ENCODE measurements at regions not wholly inside any gene's neighbourhood (a gene's known extent, or its start where the extent isn't known, plus 50 kb on each side); places are given as distances from the start of the nearest gene placed in this dataset.

DNA sequence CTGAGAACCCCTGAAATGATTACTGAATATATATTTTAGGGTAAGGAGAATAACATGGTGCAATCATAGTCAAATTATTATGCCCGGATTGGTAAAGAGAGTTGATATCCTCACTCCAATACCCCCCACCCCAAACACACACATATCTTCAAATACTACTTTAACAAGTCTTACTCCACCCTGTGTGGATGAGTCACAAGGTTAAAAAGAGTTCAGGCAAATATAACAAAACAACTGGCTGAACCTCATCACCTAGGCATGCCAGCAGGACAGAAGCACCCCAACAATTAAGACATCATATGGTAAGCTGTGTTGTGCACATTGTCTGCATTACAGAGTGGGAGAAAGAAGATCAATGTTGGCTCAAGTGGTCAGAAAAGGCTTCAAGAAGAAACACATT is 857.4 kb downstream of the TDRD15 start:
- H3K4me2 ChIP-seq (ENCODE audit: low read depth, low read length, poor library complexity, severe bottlenecking), result no peak overlapping the region
- TF ChIP-seq EZH2phosphoT487 (conservative IDR thresholded peaks at IDR 0.05; ENCODE audit: low read length) (no peak), CTCF (IDR thresholded peaks at IDR 0.05; ENCODE audit: insufficient read depth, low read length, poor library complexity, severe bottlenecking) (no peak)
- no peaks in the 10 kb centered on the region for H3K9me3 ChIP-seq (ENCODE audit: insufficient read depth, low read length)

DNA sequence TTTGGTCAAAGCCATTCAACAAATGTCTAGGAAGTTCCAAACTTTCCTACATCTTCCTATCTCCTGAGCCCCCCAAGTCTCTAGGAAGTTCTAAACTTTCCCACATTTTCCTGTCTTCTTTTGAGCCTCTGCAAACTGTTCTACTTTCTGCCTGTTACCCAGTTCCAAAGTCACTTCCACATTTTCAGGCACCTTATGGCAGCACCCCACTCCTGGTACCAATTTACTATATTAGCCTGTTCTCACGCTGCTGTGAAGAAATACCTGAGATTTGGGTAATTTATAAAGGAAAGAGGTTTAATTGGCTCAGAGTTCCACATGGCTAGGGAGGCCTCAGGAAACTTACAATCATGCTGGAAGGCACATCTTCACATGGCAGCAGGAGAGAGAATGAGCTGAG is 869.2 kb downstream of the TDRD15 start:
- Histone ChIP-seq H3K9me2 (replicated peaks; ENCODE audit: insufficient read depth, low read length) (no peaks in the 10 kb centered on the region), H3F3A (ENCODE audit: insufficient read depth) (no peaks in the 10 kb centered on the region), H2AFZ (ENCODE audit: low read depth, low read length, severe bottlenecking) (no peak overlapping the region), H3K36me3 (ENCODE audit: low read length) (no peaks in the 10 kb centered on the region), H3K4me3 (ENCODE audit: insufficient read depth, low read length, poor library complexity, severe bottlenecking) (no peak overlapping the region), H3K9me3 (ENCODE audit: insufficient read depth, low read length) (no peaks in the 10 kb centered on the region; the same call in 1 of the 2 replicates), H3K9ac (ENCODE audit: low read length) (no peak overlapping the region), H3K4me2 (ENCODE audit: low read depth, low read length, poor library complexity, severe bottlenecking) (no peak overlapping the region), H4K20me1 (ENCODE audit: low read depth, low read length) (no peaks in the 10 kb centered on the region), H3K27me3 (ENCODE audit: low read length) (no peaks in the 10 kb centered on the region), H3K27ac (ENCODE audit: low read depth, low read length) (no peak overlapping the region), H3K79me2 (ENCODE audit: insufficient read depth, low read length) (no peaks in the 10 kb centered on the region)
- TF ChIP-seq CTCF (IDR thresholded peaks at IDR 0.05; ENCODE audit: insufficient read depth, low read length, poor library complexity, severe bottlenecking) (no peak), EZH2phosphoT487 (conservative IDR thresholded peaks at IDR 0.05; ENCODE audit: low read length) (no peak)

More for the DNA sequence above, 857.4 kb downstream of the TDRD15 start:
- Histone ChIP-seq H3K27ac (ENCODE audit: low read depth, low read length) (no peak overlapping the region), H4K20me1 (ENCODE audit: low read depth, low read length) (no peaks in the 10 kb centered on the region), H3K27me3 (ENCODE audit: low read length) (no peaks in the 10 kb centered on the region), H3K4me3 (ENCODE audit: insufficient read depth, low read length, poor library complexity, severe bottlenecking) (no peak overlapping the region), H3K9ac (ENCODE audit: low read length) (no peak overlapping the region), H3K79me2 (ENCODE audit: insufficient read depth, low read length) (no peaks in the 10 kb centered on the region), H2AFZ (ENCODE audit: low read depth, low read length, severe bottlenecking) (no peak overlapping the region), H3K36me3 (ENCODE audit: low read length) (no peaks in the 10 kb centered on the region), H3F3A (ENCODE audit: insufficient read depth) (no peaks in the 10 kb centered on the region), H3K9me2 (replicated peaks; ENCODE audit: insufficient read depth, low read length) (no peaks in the 10 kb centered on the region)

DNA sequence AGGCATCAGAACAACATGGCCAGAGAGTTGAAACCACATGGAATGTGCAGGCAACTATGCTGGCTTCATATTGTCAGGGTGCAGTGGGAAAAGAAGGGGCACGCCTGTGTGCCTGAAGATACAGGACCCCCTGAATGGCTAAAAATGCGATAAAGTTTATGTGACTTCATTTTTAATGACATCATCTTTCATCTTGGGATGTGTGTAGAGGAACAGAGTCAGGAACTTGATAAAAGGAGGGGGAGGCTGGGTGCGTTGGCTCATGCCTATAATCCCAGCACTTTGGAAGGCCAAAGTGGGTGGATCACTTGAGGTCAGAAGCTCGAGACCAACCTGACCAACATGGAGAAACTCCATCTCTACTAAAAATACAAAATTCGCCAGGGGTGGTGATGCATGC is 872.6 kb downstream of the TDRD15 start:
- no peaks in the 10 kb centered on the region for H3K79me2 ChIP-seq (ENCODE audit: insufficient read depth, low read length)
- no peak overlapping the region for H3K4me2 ChIP-seq (ENCODE audit: low read depth, low read length, poor library complexity, severe bottlenecking)
- H3K4me3 ChIP-seq (ENCODE audit: insufficient read depth, low read length, poor library complexity, severe bottlenecking), result no peak overlapping the region
- H3K9me2 ChIP-seq (replicated peaks; ENCODE audit: insufficient read depth, low read length), result no peaks in the 10 kb centered on the region
- no peak overlapping the region for H3K27ac ChIP-seq (ENCODE audit: low read depth, low read length)
- no peaks in the 10 kb centered on the region for H4K20me1 ChIP-seq (ENCODE audit: low read depth, low read length)
- no peaks in the 10 kb centered on the region for H3K27me3 ChIP-seq (ENCODE audit: low read length)
- no peaks in the 10 kb centered on the region for H3K36me3 ChIP-seq (ENCODE audit: low read length)
- TF ChIP-seq CTCF (IDR thresholded peaks at IDR 0.05; ENCODE audit: insufficient read depth, low read length, poor library complexity, severe bottlenecking), result no peak
- TF ChIP-seq EZH2phosphoT487 (conservative IDR thresholded peaks at IDR 0.05; ENCODE audit: low read length), result no peak
- H3K9ac ChIP-seq (ENCODE audit: low read length), result no peak overlapping the region
- no peaks in the 10 kb centered on the region for H3F3A ChIP-seq (ENCODE audit: insufficient read depth)
- H2AFZ ChIP-seq (ENCODE audit: low read depth, low read length, severe bottlenecking), result no peak overlapping the region
- H3K9me3 ChIP-seq (ENCODE audit: insufficient read depth, low read length), result no peaks in the 10 kb centered on the region; the same call in 1 of the 2 replicates
